Smooth muscle cell of the brain vasculature (primary cell): ENCODE measurements at regions not wholly inside any gene's neighbourhood (a gene's known extent, or its start where the extent isn't known, plus 50 kb on each side); places are given as distances from the start of the nearest gene placed in this dataset.
"Not testable (repeated sequence)": the region's sequence is repeated elsewhere in the genome, so short reads cannot be mapped to it uniquely, and the experiment has no call there.

Experiments
- DNase-seq: peaks from one replicate; pipeline ENCODE4 v3.0.0-alpha.2; 2012; ENCODE audit warnings: low read depth, low spot score

GRCh38 chr13:69101841-69102240 is 1005.8 kb upstream of the ATXN8OS start:
- DNase-seq, result no peak

- DNase-seq, result no peak
Observed at GRCh38 chr13:69094485-69094884, 1013.1 kb upstream of the ATXN8OS start.

GRCh38 chr13:69092615-69093322 is 1014.9 kb upstream of the ATXN8OS start:
- DNase-seq, result no peak

GRCh38 chr13:69077267-69077666 is 1030.4 kb upstream of the ATXN8OS start:
- no peak for DNase-seq

- DNase-seq, result no peak
Observed at GRCh38 chr13:69069554-69070133, 1038.0 kb upstream of the ATXN8OS start.

GRCh38 chr13:69050696-69051095 is 1056.9 kb upstream of the ATXN8OS start:
- DNase-seq, result no peak

GRCh38 chr13:69044629-69045028 is 1063.0 kb upstream of the ATXN8OS start:
- no peak for DNase-seq

GRCh38 chr13:69040898-69041297 is 1066.7 kb upstream of the ATXN8OS start:
- no peak for DNase-seq

GRCh38 chr13:69035771-69036170 is 1071.9 kb upstream of the ATXN8OS start:
- no peak for DNase-seq

GRCh38 chr13:69028936-69029335 is 1078.7 kb upstream of the ATXN8OS start:
- DNase-seq, result no peak

GRCh38 chr13:69020120-69020519 is 1087.5 kb upstream of the ATXN8OS start:
- no peak for DNase-seq

GRCh38 chr13:69018173-69018572 is 1089.5 kb upstream of the ATXN8OS start:
- not testable (repeated sequence) for DNase-seq

- DNase-seq, result no peak
Observed at GRCh38 chr13:69010789-69011188, 1096.8 kb upstream of the ATXN8OS start.

GRCh38 chr13:69008499-69008898 is 1099.1 kb upstream of the ATXN8OS start:
- no peak for DNase-seq

GRCh38 chr13:68998056-68998455 is 1109.6 kb upstream of the ATXN8OS start:
- no peak for DNase-seq

- DNase-seq, result no peak
Observed at GRCh38 chr13:68996668-68997025, 1111.0 kb upstream of the ATXN8OS start.

- no peak for DNase-seq
Observed at GRCh38 chr13:68995972-68996667, 1111.5 kb upstream of the ATXN8OS start.

- DNase-seq, result no peak
Observed at GRCh38 chr13:68993154-68993553, 1114.5 kb upstream of the ATXN8OS start.

- no peak for DNase-seq
Observed at GRCh38 chr13:68988176-68988575, 1119.5 kb upstream of the ATXN8OS start.

- DNase-seq, result no peak
Observed at GRCh38 chr13:68987585-68987984, 1120.0 kb upstream of the ATXN8OS start.

- no peak for DNase-seq
Observed at GRCh38 chr13:68984688-68985319, 1122.8 kb upstream of the ATXN8OS start.

GRCh38 chr13:68982961-68983619 is 1124.5 kb upstream of the ATXN8OS start:
- no peak for DNase-seq
